ENCODE measurements at regions not wholly inside any gene's neighbourhood (a gene's known extent, or its start where the extent isn't known, plus 50 kb on each side); places are given as distances from the start of the nearest gene placed in this dataset.
"Not testable (repeated sequence)": the region's sequence is repeated elsewhere in the genome, so short reads cannot be mapped to it uniquely, and the experiment has no call there.

DNA sequence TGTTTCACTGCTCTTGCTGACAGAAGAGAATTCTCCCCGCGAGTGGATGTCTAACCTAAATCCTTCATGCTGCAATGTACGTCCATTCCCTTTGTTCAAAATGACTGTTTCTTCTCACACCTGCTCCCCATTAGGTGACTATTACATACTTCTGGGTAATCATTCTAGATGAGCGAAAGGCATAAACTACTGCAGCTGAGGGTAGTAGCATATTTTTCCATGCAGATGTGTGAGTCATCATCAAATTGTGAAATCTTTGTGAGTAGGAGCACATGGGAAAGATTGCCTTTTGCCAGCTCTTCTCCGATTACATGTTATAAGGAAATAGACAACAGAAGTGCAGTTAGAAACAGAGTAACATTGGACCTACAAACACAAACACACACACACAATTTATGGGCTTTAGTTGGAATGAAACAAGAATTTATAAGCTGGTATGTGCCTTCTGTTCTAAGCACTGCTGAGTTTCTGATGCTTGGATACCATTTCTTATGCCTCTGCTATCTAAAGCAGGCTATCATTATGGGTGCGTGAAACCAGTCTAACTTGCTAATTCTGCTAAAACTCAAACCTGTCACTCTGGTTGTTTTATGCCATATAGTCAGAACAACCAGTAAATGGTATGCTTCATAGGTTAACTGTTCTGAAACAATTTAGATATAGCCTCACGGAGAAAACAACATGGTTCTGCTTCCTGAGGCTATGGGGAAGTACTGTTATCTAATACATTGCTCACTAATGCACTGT is 346.9 kb upstream of the PSMD7 start:
- no peak for TF ChIP-seq CTCF (IDR thresholded peaks at IDR 0.05; ENCODE audit: low read depth, low read length)
- Histone ChIP-seq H3K9me3 (ENCODE audit: severe bottlenecking) (no peaks in the 10 kb centered on the region), H3K4me3 (ENCODE audit: low read depth, low read length) (no peak overlapping the region), H3K27ac (no peak overlapping the region), H3K36me3 (no peaks in the 10 kb centered on the region), H3K27me3 (ENCODE audit: insufficient read depth, low read depth, severe bottlenecking) (no peaks in the 10 kb centered on the region)
- no peak for DNase-seq

- H3K27me3 ChIP-seq (ENCODE audit: insufficient read depth, low read depth, severe bottlenecking), result no peaks in the 10 kb centered on the region
- DNase-seq, result peak; percentile 47
- no peak for TF ChIP-seq CTCF (IDR thresholded peaks at IDR 0.05; ENCODE audit: low read depth, low read length)
- H3K36me3 ChIP-seq, result no peaks in the 10 kb centered on the region
- H3K9me3 ChIP-seq (ENCODE audit: severe bottlenecking), result no peaks in the 10 kb centered on the region
- H3K27ac ChIP-seq, result no peak overlapping the region
- no peak overlapping the region for H3K4me3 ChIP-seq (ENCODE audit: low read depth, low read length)
These were observed 351.0 kb upstream of the PSMD7 start for GRCh38 chr16:73945631-73946030.

- not testable (repeated sequence) for DNase-seq; H3K9me3 ChIP-seq (ENCODE audit: severe bottlenecking); H3K27me3 ChIP-seq (ENCODE audit: insufficient read depth, low read depth, severe bottlenecking); H3K36me3 ChIP-seq; H3K4me3 ChIP-seq (ENCODE audit: low read depth, low read length); H3K27ac ChIP-seq
These were observed 353.4 kb upstream of the PSMD7 start for GRCh38 chr16:73943184-73943583.

GRCh38 chr16:73940786-73941185 is 355.8 kb upstream of the PSMD7 start:
- not testable (repeated sequence) for H3K9me3 ChIP-seq (ENCODE audit: severe bottlenecking); H3K36me3 ChIP-seq; H3K27ac ChIP-seq; H3K27me3 ChIP-seq (ENCODE audit: insufficient read depth, low read depth, severe bottlenecking); H3K4me3 ChIP-seq (ENCODE audit: low read depth, low read length); DNase-seq

GRCh38 chr16:73923951-73924350 is 372.7 kb upstream of the PSMD7 start:
- no peak for TF ChIP-seq CTCF (IDR thresholded peaks at IDR 0.05; ENCODE audit: low read depth, low read length)
- DNase-seq, result no peak

GRCh38 chr16:73921295-73921694 is 375.3 kb upstream of the PSMD7 start:
- no peak overlapping the region for H3K27ac ChIP-seq
- no peaks in the 10 kb centered on the region for H3K9me3 ChIP-seq (ENCODE audit: severe bottlenecking)
- no peaks in the 10 kb centered on the region for H3K36me3 ChIP-seq
- TF ChIP-seq CTCF (IDR thresholded peaks at IDR 0.05; ENCODE audit: low read depth, low read length), result no peak
- no peak overlapping the region for H3K4me3 ChIP-seq (ENCODE audit: low read depth, low read length)
- H3K27me3 ChIP-seq (ENCODE audit: insufficient read depth, low read depth, severe bottlenecking), result peaks cover 9% of the 10 kb centered on the region
- DNase-seq, result no peak

More at GRCh38 chr16:73923951-73924350, 372.7 kb upstream of the PSMD7 start:
- Histone ChIP-seq H3K4me3 (ENCODE audit: low read depth, low read length) (no peak overlapping the region), H3K27ac (no peak overlapping the region), H3K36me3 (no peaks in the 10 kb centered on the region), H3K9me3 (ENCODE audit: severe bottlenecking) (peaks cover 2% of the 10 kb centered on the region), H3K27me3 (ENCODE audit: insufficient read depth, low read depth, severe bottlenecking) (peaks cover 2% of the 10 kb centered on the region)
